T-helper 1 cell (primary cell): ENCODE measurements at regions not wholly inside any gene's neighbourhood (a gene's known extent, or its start where the extent isn't known, plus 50 kb on each side); places are given as distances from the start of the nearest gene placed in this dataset.

Source experiments
- DNase-seq, 5 donors: peaks; one replicate each; pipeline ENCODE4 v3.0.0-alpha.2; 2012 to 2020

DNA sequence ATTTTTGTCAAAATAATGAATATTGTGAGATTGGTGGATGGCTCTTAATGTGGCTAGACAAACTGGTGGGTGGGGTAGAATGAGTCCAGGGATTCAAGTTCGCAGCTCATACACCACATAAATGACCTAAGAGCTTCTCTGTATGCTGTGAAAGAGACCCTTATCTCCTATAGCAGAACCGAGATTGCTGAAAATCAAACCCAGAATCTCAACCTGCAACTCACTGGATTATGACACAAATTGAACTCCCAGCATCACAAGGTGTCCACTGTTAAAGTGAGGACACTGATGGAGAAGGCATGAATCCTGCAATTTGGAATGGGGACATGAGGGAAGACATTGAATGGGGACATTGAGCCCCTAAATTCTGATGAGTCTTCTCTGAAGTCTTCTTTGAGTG, 51.3 kb upstream of the CNKSR3 start:
- no peak for DNase-seq

DNA sequence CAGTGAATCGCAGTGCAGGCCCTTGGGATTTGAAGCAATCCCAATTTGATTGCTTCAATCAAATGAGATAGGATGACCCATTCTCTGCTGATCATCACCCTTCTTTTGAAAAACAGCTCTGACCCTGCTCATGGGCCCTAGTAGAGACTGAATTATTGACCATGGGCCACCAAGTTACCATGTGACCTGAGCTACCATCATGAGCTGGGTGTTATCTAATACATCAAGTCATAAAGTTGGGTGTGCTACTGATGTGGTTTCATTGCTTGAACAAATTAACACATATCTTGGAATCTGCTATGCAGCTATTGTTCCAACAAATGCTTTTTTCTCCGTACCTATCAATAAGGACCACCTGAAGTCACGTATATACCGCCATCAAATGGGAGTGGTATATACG, 54.8 kb upstream of the CNKSR3 start:
- no peak for DNase-seq

DNA sequence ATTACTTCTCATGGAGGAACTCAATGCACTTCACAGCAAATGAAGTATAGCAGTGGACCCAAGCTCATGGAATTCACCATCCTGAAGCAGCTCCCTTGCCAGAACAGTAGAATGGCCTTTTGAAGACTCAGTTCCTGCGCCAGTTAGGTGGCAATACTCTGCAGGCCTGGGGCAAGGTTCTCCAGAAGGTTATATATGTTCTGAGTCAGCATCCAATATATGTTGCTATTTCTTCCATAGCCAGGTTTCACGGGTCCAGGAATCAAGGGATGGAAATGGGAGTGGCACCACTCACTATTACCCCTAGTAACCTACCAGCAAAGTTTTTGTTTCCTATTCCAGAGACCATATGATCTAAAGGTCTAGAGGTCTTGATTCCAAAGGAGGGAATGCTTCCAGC, 56.4 kb upstream of the CNKSR3 start:
- DNase-seq: no peak

DNA sequence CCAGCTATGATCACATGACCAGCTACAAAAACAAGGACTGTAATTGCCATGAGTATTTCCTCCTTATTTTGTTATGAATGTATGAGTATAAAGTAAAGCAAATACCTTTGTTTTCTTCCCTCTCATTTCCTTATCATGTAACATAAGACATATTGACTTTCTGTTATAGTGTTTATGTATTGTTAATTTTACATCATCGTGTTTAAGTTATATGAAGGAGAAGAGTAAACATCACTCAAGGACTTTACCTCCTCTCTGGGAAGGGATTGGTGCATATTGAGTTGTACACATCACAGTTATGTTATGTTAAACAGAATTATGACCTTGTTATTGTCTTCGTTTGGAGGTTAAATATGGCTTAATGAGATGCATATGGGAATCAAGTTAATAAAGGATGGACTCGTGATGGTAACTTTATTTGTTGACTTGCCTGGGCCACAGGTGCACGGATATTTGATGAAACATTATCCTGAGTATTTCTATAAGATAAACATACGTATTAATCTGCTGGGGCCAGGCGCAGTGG, 57.3 kb upstream of the CNKSR3 start:
- DNase-seq: no peak

DNA sequence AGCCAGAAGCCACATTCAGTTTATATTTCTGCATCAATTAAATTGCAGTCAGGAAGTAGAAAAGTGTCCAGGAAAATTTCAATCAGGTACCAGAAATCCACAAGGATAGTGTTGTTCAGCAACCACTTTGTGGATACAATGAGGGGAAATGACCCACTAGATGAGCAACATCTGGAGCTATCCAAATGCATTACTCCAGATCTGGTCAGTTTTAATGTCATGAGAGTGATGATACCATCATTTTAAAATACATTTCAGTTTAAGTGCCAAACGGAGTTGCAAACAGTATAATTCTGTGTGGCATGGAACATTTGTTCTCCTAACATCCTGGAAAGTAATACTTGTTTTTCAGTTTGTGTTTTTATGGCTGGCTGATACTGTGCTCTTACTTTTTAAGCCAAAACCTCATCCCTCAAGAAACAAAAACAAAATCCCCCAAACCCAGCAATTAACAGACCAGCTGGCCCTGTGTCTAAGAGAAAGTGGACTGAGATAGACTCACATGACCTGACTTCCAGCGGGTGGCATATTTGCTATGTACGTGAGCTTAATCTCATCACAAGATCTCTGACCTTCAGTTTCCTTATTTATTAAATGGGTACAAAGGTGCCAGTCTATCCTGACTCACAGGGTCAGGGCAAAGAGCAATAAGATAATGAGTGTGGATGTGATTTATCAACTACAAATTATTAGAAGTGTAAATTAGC, 58.8 kb upstream of the CNKSR3 start:
- no peak for DNase-seq

DNA sequence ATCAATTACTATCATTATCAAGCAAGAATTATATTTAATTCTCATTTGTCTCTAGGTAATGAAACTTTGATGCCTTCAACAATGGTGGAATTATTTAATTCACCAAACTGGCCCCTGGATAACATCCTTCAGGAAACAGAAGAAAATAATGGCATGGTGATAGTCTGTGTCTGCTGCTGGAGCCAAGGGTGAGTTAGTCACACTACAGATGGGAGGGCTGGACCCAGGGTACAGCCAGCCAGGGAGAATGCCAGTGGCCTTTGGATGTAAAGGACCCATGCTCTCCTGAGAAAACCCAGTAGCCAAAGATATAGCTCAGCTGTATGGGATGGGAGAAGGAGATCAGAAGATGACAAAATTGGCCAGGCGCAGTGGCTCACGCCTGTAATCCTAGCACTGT, 60.0 kb upstream of the CNKSR3 start:
- no peak for DNase-seq

DNA sequence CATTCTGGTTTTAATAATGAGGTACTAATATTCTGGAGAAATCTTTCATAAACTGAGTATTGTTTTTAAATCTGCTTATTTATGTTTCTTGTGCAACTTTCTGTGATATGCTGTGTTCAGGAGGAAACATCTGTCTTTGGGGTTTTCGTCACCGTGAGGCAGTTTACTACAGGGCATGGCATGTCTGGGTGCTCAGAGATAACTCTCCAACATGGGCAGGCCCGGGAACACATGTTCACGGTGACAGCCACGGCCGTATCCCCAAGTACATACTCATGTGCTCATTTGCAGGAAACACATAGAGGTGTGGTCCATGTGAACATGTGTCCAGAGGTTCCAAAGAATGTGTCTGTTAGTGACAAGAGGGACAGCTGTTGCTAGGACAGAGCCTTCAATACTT, 62.1 kb upstream of the CNKSR3 start:
- no peak for DNase-seq

DNA sequence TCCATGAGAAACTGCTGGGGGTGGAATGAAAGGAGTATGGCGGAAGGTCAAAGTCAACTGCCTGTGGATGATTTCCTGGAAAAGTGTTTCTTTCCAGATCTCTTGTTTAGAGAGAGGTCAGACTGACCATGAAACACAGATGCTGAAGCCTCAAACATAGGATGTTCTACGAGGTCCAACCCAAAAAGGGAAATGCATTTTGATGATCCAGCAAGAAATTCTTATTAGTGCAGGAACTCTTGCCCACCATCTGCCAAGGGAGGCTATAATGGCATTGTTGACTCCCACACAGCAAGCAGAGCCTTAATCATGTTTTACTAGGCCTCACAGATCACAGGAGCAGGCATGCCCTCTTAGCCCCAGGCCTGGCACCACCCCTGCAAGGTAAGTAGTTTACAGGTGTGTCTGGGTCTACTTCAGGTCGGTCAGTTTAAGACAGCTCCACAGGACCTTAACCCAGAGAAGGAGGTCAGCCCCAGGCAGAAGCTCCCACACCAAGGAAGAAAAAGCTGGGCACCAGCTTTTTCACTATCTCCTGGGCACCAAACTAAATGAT, 67.6 kb upstream of the CNKSR3 start:
- no peak for DNase-seq

DNA sequence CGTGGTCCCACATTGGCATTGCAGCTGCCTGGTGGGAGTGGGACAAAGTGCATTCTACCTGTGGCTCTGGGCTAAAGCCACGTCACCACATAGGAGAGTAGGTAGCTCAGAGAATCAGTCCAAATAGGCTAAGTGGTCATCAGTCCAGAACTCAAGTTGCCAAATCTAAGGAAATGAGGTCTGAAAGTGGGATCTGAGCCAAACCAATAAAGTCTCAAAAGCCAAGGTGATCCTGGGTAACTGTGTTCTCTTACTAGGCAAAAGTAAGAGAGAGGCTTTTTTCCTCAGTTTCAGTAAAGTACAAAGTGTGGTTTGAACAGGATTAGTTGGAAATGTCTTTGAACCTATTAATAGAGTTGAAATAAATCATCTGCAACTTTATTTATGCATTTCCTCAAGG, 68.6 kb upstream of the CNKSR3 start:
- no peak for DNase-seq

DNA sequence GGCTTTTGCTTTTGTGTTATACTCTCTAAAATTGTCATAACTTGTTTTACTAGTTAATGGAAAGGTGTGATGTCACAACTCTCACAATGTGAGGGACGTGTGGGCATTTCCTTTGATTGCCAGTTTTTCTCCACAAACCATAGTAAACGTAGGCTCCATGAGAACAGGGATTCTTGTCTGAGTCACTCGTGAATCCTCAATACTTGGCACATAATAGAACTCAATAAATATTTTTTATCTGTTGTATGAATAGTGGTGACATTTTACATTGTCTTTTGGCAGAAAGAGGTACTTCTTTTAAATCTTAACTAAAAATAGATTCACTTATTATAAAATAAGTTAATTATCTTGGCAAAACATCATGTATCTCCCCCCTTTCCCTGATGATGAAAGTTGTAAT, 69.0 kb upstream of the CNKSR3 start:
- no peak for DNase-seq

DNA sequence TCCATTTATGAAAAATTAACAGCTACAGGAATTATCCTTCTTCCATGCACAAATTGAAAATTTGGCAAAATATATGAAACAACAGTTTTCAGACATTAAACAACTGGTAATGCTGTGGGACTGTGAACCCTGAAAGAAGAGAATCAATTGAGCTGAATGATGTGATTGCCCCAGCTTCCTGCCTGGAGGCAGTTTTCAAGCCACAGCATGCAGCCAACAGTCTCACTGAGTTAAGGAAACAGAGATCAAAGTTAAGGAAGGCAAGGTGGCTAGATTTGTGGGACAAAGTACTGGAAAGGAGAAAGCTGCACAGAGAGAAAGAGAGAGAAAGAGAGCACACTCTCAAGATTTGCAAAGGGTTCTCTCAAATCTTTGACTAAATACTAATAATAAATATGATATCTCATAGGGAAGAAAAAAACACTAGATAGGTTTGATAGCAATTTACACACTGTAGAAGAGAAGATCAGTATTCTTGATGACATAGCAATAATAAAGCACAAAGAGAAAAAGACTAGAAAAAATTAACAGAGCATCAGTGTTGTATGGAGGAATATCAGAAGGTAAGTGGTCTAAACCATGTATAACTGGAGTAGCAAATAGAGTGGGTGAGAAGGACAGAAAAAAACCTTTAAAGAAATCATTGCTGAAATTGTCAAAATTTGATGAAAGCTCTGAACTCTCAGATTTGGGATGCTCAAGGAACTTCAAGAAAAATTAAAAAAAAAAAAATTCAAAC, 70.1 kb upstream of the CNKSR3 start:
- DNase-seq: no peak

DNA sequence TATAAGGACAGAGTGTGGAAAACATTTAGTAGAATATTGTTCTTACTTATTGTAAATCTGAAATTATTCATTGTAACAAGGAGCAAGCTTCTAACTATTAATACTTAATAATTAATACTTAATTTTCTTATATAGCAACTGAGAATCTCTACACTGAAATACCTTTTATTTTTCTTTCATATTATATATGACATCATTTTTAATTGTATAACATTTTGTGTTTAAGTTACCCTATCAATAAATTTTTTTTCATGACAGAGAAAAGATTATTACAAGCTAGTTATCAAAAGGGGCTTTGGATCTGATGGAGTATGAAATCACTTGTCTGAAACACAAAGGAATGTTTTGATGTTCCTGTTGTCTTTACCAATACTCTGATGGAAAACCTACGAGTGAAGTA, 72.2 kb upstream of the CNKSR3 start:
- no peak for DNase-seq

DNA sequence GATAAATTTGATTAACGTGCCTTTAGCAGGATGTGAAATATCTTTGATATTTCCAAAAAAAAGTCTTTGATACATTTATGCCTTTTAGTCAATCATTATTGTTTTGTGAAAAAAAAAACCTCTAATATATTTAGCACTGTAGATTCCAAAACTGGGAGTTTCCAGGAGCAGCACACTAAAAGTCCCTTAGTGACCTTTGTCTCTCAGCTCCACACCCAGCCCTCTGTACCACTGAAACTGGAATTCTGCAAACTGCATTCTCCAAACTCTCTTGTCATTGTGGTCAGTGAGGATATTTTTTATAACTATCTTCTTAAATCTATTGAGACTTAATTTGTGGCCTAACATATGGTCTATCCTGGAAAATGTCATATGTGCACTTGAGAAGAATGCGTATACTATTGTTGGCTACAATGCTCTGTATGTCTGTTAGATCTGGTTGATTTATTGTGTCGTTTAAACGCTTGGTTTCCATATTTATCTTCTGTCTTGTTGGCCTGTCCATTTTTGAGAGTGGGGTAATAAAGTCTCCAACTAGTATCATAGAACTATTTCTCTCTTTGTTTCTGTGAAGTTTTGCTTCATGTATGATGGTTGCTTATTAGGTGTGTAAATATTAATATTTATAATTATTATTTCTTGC, 73.2 kb upstream of the CNKSR3 start:
- DNase-seq: no peak

DNA sequence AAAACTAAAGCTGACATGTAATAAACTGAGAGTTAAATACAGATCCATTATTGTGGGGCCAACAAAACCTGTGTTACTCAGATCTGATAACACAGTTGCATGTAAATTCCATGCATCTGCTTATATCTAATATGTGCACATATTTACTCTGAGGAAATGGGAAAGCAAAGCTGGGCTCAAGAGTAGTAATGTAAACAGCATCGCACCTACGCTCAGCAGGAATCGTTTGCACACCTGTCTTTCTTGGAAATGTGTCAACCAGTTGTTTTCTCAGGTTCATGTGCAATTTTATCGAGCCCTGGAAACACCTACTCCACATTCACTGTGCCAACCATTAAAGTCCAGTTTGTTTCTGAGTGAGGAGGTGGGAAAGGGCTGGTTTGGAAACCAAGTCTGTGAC, 80.3 kb upstream of the CNKSR3 start:
- DNase-seq: no peak

DNA sequence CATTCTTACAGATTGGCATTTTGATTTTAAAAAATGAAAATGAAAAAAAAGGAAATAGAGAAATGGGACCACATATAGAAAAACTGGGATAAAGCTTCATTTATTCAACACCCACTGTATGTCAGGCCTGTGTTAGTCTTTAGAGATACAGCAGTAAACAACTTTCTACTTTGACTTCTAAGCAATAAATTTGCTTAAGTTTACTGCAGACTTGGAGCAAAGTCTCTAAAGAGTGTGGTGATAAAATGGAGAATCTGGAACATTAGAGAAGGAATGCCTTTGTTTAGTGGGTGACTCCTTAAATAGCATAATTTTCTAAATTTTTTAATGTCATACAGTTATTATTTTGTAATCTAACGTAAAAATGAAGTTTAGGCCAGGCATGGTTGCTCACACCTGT, 80.7 kb upstream of the CNKSR3 start:
- no peak for DNase-seq

DNA sequence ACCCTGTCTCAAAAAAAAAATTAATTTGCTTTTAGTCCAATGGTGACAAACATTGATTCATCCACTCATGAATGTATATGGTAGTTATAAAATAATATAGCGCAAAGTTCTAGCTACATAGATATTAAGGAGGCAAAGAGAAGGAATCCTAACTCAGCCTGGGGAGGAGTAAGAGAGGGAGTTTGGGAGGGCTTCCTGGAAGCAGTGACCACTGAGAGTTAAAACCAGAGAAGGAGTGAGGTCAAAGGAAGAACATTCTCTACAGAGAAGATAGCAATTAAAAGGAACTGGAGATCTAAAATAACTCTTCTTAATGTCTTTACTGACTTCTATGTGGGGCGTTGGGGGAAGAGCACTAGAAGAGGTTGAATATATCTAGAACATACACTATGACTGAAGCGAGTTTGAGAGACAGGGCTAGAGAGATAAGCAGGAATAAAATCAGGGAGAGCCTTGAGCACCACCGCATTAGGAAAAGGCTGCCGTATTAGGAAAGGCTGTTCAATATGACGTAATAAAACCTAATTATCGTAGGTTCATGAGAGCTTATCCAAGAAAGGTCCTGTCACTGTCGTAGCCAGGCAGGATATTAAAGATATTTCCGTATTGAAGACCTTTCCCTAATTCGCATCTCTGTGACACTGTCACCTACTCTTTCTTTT, 81.8 kb upstream of the CNKSR3 start:
- DNase-seq: no peak

DNA sequence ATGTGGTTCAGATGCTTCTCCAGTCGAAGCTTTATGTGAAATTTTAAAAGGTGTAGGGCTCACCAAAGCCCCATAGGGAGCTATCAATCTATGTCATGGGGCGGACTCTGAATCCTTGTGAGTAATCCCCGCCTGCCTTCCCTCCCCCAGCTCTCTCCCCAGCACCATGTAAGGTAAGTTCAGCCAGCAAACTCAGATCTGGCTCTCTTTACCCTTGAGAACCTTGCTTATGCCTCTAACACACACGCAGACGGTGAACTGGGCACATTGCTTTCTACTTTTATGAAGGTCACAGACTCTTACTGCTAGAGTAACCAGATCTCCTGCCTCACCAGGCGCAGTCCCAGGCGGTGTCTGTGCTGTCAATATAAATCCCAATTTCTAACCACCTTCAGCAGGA, 82.6 kb upstream of the CNKSR3 start:
- DNase-seq: no peak

DNA sequence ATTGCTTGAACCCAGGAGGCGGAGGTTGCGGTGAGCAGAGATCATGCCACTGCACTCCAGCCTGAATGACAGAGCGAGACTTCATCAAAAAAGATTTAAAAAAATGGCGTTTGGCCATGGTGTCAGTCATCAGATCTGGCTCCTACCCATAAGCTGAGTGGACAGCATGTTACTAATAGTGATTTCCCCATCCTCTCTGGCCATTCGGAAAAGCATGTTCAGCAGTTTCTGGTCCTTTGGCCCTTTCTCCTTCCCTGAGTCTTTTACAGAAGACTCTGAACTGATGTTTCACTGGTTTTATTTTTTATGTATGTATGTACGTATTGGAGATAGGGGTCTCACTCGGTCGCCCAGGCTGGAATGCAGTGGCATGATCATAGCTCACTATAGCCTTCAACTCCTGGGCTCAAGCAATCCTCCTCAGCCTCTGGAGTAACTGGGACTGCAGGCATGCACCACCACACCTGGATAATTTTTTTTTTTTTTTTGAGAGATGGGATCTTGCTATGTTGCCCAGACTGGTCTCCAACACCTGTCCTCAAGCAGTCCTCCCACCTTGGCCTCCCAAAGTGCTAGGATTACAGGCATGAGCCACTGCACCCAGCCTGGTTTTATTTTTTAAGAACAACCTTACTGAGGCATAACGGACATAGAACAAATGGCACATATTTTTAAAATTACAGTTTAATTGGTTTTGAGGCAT, 84.2 kb upstream of the CNKSR3 start:
- no peak for DNase-seq

DNA sequence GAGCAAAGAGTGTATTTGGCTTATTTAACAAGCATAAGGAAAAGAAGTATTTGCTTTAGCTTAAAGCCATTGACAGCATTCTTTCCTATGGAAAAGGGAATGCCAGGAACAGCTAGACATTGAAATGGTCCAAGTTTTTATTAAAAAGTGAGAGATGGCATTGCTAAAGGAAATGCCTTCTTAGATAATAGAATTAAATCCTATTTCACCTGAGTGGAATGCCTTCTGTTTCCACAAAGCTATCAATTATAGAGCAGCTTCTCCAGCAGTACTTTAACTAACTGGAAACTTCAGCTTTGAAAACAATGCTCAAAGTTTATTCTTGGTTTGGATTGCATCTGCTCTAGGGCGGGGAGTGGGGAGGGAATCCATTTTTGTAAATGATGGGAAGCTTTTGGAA, 85.1 kb upstream of the CNKSR3 start:
- DNase-seq: no peak

DNA sequence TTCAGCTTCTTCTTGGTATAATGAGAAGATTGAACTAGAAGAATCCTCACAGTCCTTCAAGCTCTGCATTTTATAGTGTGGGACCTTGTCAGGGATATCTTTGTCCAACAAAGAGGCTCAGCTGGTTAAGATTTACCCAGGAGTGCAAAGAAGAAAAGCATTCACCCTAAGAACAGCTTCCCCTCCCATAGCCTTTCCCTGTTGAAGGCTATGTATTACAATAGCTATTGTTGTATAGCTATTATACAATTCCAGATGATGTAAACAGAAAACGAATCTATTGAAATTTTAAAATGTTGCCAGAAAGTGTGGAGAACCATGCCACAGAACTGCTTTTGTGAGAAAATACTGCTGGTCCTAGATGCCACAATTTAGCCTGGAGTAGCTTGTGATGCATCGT, 85.5 kb upstream of the CNKSR3 start:
- no peak for DNase-seq

DNA sequence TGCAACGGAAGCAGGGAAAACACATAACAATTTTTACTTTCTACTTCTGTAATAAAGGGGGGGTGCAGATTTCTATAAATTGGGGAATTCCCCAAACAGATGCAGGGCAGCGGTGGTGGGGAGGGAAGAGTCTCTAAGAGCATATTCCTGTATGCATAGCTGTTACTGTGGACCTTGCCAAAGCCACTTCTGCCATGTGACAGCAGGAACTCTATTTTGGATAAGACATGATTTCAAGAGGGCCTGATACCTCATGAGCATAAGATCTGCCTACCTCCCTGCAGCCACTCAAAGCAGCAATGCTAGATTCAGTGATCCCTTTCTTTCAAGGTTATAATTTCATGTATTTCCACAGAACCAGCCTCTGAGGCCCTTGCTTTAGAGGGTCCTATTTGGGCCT, 86.2 kb upstream of the CNKSR3 start:
- DNase-seq: no peak

DNA sequence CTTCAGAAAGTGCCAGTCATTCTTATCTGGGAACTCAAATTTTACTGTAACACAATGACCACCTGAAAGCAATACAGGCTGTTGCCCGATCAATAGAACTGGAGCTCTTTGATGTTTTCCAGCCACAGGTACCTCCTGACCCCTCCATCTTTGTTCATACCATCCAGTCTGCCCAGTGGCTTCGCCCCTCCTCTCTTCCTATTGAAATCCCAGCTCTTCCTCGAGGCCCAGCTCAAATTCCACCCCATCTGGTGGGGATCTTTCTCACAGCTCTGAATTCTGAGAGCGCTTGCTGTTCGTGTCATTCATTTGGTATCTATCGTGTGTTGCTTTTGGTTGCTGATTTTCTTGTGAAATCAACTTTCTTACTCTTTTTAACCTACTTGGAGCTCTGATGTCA, 87.9 kb upstream of the CNKSR3 start:
- DNase-seq: no peak

DNA sequence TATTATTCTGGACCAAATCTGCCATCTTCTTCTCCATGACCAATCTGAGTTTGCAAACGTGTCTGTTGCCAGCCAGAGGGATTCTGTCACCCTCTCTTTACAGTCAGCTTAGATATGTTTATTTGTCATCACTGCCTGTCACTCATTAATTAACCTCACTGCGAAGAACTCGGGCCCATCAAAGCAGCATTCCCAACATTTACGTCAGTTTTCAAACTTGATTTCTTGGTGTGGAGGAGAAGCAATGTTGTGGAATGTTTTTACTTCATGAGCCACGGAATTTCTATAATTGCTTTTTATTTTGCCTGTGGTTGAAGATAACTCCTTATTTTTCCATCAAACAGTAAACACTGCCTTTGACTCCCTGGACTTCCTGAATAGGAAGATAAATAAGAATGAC, 91.8 kb upstream of the CNKSR3 start:
- DNase-seq: no peak
